Fibroblast of skin of left quadriceps (primary cell): ENCODE measurements at regions not wholly inside any gene's neighbourhood (a gene's known extent, or its start where the extent isn't known, plus 50 kb on each side); places are given as distances from the start of the nearest gene placed in this dataset.
A peak's percentile ranks its signal among the peaks of the same experiment; 100 is the strongest.

ENCODE experiments used
- DNase-seq, 2 experiments: peaks; one replicate each; pipeline ENCODE4 v3.0.0-alpha.2; 2013; ENCODE audit warnings: low read depth in 2 of 2

DNA sequence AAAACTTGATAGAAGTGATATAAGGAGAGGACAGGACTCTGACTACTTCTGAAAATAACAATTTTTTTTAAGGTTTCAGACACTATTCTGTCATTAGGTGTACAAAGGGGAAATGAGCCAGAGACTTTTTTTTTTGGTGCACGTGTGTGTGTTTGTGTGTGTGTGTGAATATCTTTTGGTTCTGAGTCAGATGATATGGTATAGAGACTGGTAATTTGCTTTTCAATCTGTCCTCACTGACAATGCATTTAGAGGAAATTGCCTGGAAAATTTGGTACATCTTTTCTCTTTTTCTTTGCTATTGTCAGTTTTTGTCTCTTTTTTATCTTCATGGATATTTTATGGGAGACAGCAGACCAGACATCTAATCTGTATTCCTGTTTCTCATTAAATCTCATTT is 59.3 kb downstream of the DDIT4L start:
- DNase-seq, result no peak

DNA sequence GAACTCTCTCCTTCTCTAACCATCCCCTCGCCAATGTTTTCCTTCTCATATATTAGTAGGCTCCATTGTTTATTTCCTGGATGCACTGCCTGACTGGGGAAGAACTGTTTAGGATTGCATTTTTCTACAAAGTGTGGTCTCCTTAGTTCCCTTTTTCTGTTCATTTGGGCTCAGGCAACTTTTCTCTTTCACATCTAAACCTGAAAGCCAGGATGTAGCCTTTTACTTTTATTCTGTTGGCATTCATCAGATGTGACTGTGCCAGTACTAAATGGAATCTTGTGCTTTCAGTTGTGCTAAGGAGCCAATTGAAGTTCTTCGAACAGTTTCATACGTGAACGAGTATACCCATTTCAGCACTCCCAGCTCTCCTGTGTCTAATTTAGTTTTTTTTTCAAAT is 59.8 kb downstream of the DDIT4L start:
- no peak for DNase-seq

DNA sequence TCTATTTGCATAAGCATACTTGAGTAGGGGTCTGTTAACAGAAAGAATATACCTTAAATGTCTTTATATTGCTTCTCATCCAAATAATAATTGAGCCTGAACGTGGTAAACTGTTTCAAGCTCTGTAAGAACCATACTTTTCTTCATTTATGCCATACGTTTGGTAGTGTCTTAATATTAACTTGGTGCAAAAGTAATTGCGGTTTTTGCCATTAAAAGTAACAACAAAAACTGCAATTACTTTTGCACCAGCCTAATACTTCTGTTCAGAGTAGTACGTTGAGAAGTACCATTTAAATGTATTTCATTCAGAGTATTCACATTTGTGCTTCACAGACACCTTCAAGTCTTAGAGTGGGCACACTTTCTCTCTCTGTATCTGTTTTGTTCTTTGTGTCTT is 60.5 kb downstream of the DDIT4L start:
- DNase-seq, result no peak

DNA sequence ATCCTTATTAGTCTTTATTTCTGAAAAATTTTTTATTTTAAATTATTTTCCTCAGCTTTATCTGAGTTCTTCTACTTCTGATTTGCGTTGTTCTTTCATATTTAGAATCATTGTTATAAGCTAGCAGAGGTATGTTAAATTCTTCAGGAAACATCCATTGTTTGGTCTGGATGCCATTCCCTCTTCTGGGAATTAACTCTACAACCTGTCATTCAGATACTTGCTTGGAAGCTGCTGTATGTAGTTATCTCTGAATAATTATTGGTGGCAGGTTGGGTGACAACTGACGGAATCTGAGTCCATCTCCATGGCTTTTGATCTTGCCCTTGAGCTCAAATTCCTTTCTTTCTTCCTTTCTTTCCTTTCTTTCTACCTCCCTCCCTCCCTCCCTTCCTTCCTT is 61.9 kb downstream of the DDIT4L start:
- no peak for DNase-seq

DNA sequence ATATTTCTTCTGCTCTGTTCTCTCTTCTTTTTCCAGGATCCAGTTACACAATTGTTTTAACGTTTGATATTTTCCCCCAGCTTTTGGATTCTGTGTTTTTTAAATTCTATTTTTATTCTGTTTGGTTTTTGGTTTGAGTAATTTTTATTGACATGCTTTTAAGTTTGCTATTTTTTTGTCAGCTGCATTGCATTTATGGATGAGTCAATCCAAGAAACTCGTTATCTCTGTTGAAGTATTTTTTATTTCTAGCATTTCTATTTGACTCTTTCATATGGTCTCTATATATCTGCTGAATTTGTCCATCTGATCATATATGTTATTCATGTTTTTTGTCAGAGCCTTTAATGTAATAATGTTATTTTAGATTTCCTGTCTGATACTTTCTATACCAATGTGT is 65.6 kb downstream of the DDIT4L start:
- DNase-seq, result no peak

DNA sequence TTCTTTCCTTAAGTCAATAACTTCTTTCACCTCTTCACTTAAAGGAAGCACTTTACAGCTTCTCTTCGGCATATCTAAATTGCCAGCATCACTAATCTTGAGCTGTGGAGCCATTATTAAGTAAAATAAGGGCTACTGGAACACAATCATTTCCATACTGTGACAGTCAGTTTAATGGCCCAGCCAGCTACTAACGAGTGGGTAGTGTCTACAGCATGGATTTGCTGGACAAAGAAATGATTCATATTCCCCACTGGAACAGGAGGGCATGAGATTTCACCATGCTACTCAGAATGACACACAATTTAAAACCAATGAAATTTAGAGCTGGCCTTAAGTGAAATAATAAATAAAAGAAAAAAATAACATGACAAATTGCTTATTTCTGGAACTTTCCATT is 72.1 kb downstream of the DDIT4L start:
- no peak for DNase-seq

DNA sequence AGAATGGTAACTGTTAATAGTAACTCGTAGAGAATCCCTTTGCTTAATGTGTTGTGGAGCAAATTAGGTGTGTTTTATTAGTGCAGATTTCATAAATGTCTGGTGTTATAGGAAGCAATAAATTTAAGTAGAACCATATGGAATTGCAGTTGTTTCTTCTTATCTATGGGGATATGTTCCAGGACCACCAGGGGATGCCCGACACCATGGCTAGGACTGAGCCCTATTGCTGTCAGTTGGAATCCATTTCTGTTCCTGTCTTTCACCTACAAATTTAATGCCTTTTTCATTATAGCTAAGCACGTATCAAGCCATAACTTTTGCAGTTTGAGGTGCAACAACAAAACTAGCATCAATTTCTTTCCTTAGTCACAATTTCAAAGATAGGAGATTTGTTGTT is 72.5 kb downstream of the DDIT4L start:
- DNase-seq, result peak; percentile 11 to 23

DNA sequence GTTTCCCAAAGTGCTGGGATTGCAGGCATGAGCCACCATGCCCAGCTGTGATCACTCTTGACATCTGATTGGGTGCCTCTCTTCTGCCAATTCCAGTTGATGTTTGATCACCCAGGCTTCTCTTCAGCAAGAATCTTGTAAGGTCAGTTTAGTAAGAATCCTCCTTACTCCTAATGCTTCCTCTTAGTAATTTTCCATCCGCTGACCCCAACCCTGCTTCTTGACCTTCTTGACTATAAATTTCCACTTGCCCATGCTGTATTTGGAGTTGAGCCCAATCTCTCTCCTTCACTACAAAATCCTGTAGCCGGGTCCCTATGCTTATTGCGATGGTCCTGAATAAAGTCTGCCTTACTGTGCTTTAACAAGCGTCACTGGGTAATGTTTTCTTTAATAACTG is 75.4 kb downstream of the DDIT4L start:
- DNase-seq, result no peak

DNA sequence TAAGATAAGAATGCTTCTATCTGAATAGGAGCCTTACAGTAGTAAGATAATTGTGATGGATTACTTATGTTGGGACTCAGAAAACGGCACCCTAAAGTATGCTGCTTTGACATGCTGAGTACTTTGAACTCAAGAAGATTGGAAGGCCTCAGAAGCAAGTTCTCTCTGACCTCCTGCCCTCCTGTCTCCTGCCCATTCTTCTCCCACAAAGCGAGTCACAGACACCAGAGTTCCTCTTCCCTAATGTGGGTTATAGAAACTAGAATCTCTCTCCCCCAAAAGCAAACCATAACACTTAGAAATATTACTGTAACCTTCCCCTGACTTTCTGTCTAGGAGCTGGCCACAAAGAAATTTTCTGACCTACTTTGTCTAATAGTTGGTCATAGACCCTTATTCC is 76.5 kb downstream of the DDIT4L start:
- DNase-seq, result no peak

DNA sequence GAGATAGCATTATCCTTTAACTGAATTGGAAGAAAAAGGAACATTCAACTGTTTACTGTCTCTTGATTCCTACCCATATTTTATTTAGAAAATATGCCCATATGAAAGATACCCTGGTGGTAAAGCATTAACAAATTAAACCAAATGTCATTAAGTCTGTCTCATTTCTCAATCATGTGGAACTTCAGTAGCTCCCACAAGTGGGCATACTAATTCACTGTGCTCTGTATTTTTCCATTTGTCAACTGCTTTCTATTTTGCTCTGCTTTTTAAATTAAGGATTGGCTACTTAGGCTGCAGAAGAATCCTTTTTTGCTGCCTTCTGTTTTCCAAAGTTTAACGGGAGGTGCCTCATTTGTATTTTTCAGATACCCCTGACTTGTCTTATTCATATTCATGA is 77.2 kb downstream of the DDIT4L start:
- DNase-seq, result no peak

DNA sequence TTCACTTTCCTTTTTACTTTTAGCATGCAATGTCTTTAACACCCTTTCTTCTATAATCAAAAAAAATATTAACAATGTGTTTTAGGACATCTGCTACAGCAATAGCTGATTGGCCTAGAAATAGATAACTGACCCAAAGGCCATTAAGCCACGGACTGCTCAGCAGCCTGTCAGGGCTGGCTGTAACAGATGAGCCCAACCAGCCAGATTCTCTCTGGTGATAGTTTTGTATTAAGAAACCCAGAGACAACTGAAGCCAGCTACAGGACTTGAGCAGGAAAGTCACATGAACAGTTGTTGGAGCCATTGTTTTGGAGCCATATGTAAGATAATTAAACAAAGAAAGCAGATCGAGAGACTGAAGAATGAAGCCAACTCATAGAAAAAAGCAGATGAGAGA is 80.3 kb downstream of the DDIT4L start:
- no peak for DNase-seq

DNA sequence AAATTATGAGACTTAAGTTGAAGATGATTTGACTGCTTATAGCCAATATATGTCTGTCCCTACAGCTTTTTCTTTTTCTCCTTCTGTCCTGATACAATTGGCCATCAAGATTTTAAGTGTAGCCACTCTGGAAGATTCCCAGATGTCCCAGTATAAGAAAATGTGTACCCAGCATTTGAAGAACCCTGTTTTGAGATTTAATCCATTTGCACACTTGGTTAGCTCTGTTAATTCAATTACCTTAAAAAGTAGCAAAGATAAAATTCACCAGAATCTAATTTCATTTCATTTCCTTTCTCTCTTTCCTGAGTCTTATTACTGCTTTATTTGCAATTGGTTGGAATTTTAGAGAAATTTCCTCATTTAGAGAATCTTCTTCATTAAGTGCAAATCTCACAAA is 81.4 kb downstream of the DDIT4L start:
- no peak for DNase-seq

DNA sequence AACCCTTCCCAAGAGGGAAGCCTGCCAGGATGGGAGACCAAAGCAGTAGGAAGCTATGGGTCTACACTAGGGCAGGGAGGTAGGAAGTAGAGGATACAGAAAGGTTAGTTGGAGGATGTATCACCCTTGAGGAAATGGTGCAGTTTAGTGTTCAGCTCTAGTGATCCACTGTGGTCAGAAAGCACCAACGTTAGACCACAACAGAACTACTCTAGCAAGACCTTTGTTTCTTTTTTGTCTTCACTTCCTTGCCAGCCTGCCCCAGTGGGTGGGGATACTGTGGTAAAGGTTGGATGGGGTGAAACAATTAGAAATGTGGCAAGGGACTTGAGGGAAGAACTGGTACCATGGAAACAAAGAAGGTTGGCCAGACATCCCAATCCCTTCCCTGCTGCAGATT is 83.3 kb downstream of the DDIT4L start:
- no peak for DNase-seq

DNA sequence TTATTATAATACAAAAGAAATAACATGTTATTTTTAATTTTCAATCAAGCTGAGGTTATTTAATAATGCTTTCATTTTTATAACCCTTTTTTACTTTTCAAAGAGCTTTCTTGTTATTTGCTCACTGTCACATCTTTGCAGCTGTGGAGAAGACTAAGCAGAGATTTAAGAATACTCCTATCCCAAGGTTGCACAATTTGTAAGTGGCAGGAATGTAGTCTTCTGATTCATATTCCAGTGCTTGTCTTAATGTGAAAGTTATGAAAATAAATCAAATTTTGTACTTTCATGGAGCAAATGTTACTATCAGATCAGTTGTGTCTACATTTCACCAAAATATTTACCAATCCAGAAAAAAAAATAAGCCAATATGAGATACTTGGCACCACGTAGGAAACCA is 86.6 kb downstream of the DDIT4L start:
- DNase-seq, result no peak

DNA sequence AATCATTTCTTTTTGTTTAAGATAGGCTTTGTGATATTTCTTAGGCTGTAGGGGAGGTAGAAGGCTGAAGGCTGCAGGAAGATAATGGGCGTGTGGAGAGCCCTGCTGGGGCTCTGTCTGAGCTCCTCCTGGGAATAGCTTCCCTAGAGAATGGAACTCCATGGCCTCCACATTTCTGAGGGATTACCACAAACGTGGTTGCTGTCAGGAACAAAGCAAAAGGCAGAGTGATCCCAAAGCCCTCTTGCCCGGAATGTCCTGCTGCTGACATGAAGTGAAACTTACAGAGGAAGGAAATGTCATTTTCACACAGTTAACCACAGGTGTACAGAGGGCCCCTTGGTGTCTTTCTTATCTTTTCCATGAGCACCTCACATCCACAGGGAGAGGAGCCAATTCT is 89.3 kb downstream of the DDIT4L start:
- DNase-seq, result no peak

DNA sequence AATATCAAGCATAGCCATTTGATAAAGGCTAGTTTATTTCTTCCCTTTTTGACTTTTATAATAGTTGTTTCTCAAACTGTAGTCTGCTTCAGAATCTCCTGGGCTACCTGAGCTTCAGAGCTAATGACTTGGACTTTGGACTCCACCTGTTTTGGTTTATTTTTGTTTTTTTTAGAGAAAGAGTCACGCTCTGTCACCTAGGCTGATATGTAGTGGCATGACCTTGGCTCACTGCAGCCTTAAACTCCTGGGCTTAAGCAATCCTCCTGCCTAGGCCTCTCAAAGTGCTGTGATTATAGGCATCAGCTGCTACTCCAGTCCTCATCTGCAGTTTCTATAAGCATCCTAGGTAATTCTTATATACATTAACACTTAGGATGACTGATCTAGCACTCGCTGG is 90.5 kb downstream of the DDIT4L start:
- no peak for DNase-seq

DNA sequence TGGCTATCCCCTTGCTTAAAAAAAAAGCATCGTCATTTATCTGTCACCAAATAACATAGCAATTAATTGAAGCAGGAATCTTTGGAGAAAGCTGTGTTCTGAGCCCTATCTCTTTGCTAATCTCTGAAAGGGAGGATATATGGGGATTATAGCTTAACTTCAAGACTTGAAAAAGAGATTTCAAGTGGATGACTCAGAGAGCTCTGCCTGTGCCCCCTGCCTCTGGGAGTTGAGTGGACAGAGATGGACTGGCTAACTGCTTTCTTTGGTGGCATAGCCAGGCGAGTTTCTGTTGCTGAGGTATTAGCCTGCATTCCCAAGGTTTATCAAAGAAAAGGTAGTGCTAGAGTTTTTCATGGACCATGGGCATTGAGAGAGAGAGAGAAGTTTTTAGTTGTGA is 91.6 kb downstream of the DDIT4L start:
- no peak for DNase-seq

DNA sequence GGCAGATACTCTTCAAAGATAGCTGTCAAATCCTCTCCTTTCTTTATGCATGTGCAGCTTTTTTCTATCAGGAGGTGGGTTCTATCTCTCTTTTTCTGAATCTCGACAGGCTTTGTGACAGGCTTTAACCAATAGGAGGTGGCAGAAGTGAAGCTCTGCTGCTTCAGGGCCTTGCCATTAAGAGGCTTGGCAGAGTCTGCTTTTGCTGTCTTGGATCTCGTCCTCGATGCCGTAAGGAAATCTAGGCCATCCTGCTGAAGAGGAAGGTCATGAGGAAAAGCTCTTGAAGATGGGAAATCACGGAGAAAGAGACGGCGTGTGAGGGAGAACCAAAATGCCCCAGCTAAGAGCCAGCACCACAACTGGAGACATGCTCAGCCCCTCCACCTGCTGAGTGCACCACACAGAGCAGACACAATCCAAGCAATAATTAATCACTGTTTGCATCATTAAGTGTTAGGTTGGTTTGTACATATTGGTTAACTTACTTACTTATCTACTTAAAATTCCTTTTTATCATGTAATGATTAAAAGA is 92.2 kb downstream of the DDIT4L start:
- DNase-seq, result no peak

DNA sequence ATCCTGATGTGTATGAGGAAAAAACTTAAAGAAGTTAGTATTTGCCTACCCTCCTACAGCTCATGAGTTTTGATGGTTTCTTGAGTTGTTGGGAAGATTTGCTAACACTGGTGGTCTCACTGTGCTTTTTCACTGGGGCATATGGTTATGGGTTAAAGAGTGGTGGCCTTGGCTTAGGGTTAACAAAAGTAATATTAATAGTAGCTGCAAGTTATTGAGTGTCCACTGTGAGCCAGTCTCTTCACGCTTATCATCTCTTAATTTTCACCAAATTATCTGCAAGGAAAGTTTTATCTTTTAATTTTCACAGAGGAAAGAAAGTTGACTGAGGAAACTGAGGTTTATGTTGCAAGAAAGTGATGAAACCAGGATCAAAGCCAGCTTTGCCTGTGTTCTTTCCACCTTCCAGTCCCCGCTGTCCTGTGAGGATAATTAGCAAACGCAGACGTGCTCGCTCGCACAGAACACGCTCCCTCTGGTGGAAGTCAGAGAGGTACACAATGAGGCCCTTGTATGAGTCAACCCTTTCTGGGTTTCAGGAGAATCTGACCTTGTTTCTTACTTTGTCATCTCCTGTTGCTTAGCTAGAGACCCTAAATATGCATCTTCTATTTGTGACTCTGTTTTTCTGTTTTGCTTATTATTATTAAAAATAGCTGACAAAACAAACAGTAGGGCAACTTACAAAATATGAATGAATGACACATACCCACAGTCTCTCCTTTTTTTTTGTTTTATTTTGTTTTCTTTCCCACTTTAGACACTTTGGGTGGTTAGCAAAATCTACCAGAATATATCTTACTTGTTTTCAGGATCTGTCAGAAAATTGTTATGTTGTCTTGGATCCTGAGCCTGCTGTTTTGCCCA is 94.3 kb downstream of the DDIT4L start:
- DNase-seq, result peak; percentile 47 to 59

DNA sequence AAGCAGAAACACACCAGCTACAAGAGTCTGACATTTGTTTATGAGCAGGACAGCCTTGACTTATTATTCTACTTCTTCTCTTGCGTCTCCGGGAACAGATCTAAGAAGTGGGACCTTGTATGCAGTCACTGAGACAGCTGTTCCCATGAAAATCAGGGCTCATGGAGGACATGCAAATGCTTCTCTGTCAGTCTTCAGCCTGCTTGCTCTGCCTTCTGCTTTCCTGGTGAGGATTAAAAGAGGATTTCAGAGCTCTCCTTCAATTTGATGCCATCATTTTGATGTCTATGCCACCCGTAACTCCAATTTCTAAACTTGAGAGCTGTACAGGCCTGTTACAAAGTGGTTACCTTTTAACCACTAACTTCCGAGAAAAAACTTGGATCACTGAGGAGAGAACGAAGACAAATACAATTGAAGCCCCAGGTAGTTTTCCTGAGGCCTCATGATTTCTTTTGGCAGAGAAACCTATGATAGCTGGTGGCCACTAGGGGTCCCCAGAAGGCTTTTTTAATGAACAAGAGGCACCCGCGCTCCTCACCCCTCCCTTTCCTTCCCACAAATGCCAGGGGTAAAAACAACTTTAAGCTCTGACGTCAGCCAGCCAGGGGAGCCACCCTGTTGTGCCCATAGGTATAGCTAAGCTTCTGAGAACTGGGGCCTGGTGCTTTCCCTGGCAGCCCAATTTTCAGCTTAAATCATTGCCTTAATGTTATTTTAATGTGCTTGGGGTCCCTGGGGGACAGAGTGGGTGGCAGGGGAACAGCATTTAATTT is 97.0 kb downstream of the DDIT4L start:
- DNase-seq, result peak; percentile 62 to 64

DNA sequence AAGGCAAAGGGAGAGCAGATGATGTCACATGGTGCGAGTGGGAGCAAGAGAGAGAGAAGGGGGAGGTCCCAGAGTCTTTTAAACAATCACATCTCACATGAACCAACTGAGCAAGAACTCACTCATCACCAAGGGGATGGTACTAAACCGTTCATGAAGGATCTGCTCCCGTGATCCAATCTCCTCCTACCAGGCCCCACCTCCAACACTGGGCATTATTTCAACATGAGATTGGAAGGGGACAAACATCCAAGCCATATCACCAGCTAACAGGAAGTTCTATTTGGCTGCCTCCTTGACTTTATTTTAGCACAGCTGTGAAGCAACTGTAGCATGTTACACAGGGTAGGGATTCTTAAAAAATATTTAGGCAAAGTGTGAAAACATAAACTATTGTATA is 102.5 kb downstream of the DDIT4L start:
- no peak for DNase-seq

DNA sequence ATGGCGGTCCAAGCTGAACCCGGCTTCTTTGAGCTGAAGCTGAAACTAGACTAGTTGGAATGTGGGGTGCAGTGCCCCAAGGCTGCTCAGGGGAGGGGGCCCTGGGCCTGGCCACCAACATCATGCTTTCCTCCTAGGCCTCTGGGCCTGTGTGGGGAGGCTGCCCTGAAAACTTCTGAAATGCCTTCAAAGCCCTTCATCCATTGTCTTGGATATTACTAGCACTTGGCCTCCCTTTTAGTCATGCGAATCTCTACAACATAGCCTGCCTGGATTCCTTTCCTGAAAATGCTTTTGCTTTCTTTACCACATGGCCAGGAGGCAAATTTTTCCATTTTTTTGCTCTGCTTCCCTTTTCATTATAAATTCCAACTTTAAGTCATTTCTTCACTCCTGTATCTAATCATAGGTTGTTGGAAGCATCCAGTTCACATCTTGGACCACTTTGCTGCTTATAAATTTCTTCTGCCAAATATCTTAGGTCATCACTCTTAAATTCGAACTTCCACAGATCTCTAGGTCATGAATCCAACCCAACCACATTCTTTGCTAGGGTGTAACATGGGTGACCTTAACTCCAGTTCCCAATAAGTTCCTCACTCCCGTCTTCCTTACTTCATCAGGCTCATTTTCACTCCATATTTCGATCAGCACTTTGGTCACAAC is 103.4 kb downstream of the DDIT4L start:
- DNase-seq, result peak in 1 of 2 experiments; percentile 2
